ENCODE measurements at regions not wholly inside any gene's neighbourhood (a gene's known extent, or its start where the extent isn't known, plus 50 kb on each side); places are given as distances from the start of the nearest gene placed in this dataset.
"Not testable (repeated sequence)": the region's sequence is repeated elsewhere in the genome, so short reads cannot be mapped to it uniquely, and the experiment has no call there.

- no peak for ATAC-seq
- intact Hi-C loops (cut with DNase I): no loop called here
- DNase-seq (ENCODE audit: missing footprints): no peak
These were observed 165.4 kb downstream of the CD83 start for GRCh38 chr6:14282854-14283505.

GRCh38 chr6:14283600-14284235 is 166.1 kb downstream of the CD83 start:
- DNase-seq (ENCODE audit: missing footprints) (no peak), ATAC-seq (peak; percentile 82)

GRCh38 chr6:14284969-14285590 is 167.5 kb downstream of the CD83 start:
- DNase-seq (ENCODE audit: missing footprints) (no peak), ATAC-seq (no peak)
- intact Hi-C loops (cut with DNase I): no loop called here

More at GRCh38 chr6:14283600-14284235, 166.1 kb downstream of the CD83 start:
- intact Hi-C loops (cut with DNase I): no loop called here

- DNase-seq (ENCODE audit: missing footprints): no peak
- intact Hi-C loops (cut with DNase I): no loop called here
- ATAC-seq: peak; percentile 40
These were observed 168.6 kb downstream of the CD83 start for GRCh38 chr6:14286144-14286543.

GRCh38 chr6:14286634-14287428 is 169.3 kb downstream of the CD83 start:
- no peak for ATAC-seq
- no peak for DNase-seq (ENCODE audit: missing footprints)
- intact Hi-C loops (cut with DNase I): no loop called here

GRCh38 chr6:14287707-14288106 is 170.1 kb downstream of the CD83 start:
- intact Hi-C loops (cut with DNase I): no loop called here

GRCh38 chr6:14288910-14289309 is 171.3 kb downstream of the CD83 start:
- intact Hi-C loops (cut with DNase I): no loop called here
- DNase-seq (ENCODE audit: missing footprints): no peak

More at GRCh38 chr6:14287707-14288106, 170.1 kb downstream of the CD83 start:
- no peak for ATAC-seq
- no peak for DNase-seq (ENCODE audit: missing footprints)

GRCh38 chr6:14290041-14290771 is 172.6 kb downstream of the CD83 start:
- intact Hi-C loops (cut with DNase I): no loop called here
- ATAC-seq: no peak
- no peak for DNase-seq (ENCODE audit: missing footprints)

More at GRCh38 chr6:14288910-14289309, 171.3 kb downstream of the CD83 start:
- ATAC-seq: no peak

- DNase-seq (ENCODE audit: missing footprints): no peak
- intact Hi-C loops (cut with DNase I): no loop called here
- no peak for ATAC-seq
These were observed 173.3 kb downstream of the CD83 start for GRCh38 chr6:14290772-14291330.

GRCh38 chr6:14291331-14291730 is 173.8 kb downstream of the CD83 start:
- intact Hi-C loops (cut with DNase I): no loop called here
- no peak for DNase-seq (ENCODE audit: missing footprints)
- ATAC-seq: no peak

GRCh38 chr6:14292119-14292518 is 174.5 kb downstream of the CD83 start:
- DNase-seq (ENCODE audit: missing footprints) (no peak), ATAC-seq (no peak)
- intact Hi-C loops (cut with DNase I): no loop called here

- no peak for DNase-seq (ENCODE audit: missing footprints)
- no peak for ATAC-seq
- intact Hi-C loops (cut with DNase I): no loop called here
These were observed 176.8 kb downstream of the CD83 start for GRCh38 chr6:14294270-14294951.

- DNase-seq (ENCODE audit: missing footprints); ATAC-seq; intact Hi-C loops (cut with DNase I): not testable (repeated sequence)
These were observed 179.1 kb downstream of the CD83 start for GRCh38 chr6:14296698-14297097.

- DNase-seq (ENCODE audit: missing footprints); intact Hi-C loops (cut with DNase I); ATAC-seq: not testable (repeated sequence)
These were observed 179.5 kb downstream of the CD83 start for GRCh38 chr6:14297118-14297517.

- DNase-seq (ENCODE audit: missing footprints); intact Hi-C loops (cut with DNase I); ATAC-seq: not testable (repeated sequence)
These were observed 182.6 kb downstream of the CD83 start for GRCh38 chr6:14300189-14300588.

- intact Hi-C loops (cut with DNase I); DNase-seq (ENCODE audit: missing footprints): not testable (repeated sequence)
These were observed 183.1 kb downstream of the CD83 start for GRCh38 chr6:14300721-14301120.

GRCh38 chr6:14301477-14301876 is 183.9 kb downstream of the CD83 start:
- intact Hi-C loops (cut with DNase I); ATAC-seq: not testable (repeated sequence)

More at GRCh38 chr6:14300721-14301120, 183.1 kb downstream of the CD83 start:
- not testable (repeated sequence) for ATAC-seq

GRCh38 chr6:14305131-14305530 is 187.6 kb downstream of the CD83 start:
- DNase-seq (ENCODE audit: missing footprints): no peak
- no peak for ATAC-seq
- intact Hi-C loops (cut with DNase I): no loop called here

More at GRCh38 chr6:14301477-14301876, 183.9 kb downstream of the CD83 start:
- not testable (repeated sequence) for DNase-seq (ENCODE audit: missing footprints)
